Heart left ventricle (tissue), 13 donors: ENCODE measurements at regions not wholly inside any gene's neighbourhood (a gene's known extent, or its start where the extent isn't known, plus 50 kb on each side); places are given as distances from the start of the nearest gene placed in this dataset.

ENCODE experiments used
- POLR2A ChIP-seq, 2 donors: fragments of 450-650 bp; IDR thresholded peaks; one replicate each; pipeline ENCODE4 v1.6.1; 2017; ENCODE audit warnings: antibody characterized with exemption in 2 of 2, mild to moderate bottlenecking in 2 of 2, moderate library complexity in 2 of 2
- TF ChIP-seq, protein P1 (sequence below), 12 donors: fragments of 200-600 bp; sonication (generic) in 4 of 12; IDR thresholded peaks; one replicate each; pipeline versions ENCODE4 v1.5.0 to v1.8.0; 2018 to 2022; ENCODE audit warnings: antibody characterized with exemption in 12 of 12, mild to moderate bottlenecking in 5 of 12
- donor health status: ischemic (EF 13 %, LVEDD 7.1; RV severe dilation, severe dysfunction).
- donor health status: DM: no; HTN: yes; CAD: no.
- donor health status: DM: no; HTN: no; CAD: no.
- donor health status: ischemic (EF 25% LVEDD 6.9; RV normal size, moderate dysfunction).
- donor health status: ischemic (EF 25% LVEDD 5.7; RV mildly dilated, moderate dysfunction).
- donor health status: ischemic (EF 35%, LVEDD 5.7; RV mildly dilated, moderate dysfunction).
- donor health status: nonischemic (EF 11% LVEDD 7.7; RV severe dilation, severe dysfunction).
- donor health status: DM: yes; HTN: yes; CAD: no.
- donor health status: PGD.
- donor health status: ischemic (EF 29% LVEDD 5.4; RV normal size, mild dysfunction).
- donor health status: nonischemic (EF 23%, LVEDD 6.1; RV moderate dilation, normal function).

DNA sequence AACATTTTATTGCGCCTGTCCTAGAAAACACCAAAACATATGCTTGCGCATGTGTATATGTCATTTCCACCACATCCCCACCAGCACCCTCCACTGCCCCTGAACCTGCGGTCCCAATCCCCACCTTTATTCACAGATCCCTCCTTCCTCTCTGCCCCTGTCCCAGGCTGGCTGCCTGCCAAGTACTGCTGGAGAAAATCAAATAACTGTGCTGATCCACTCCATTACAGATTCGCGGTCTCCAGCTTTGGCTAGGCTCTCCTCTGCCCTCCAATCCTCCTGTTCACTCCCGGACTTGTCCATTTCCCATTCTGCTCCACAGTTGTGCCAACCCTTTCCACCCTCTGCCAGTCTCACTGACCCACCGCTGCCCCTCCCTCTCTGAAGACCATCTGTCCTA lies 59.3 kb upstream of the GJB5 start:
- TF ChIP-seq, protein P1, sequence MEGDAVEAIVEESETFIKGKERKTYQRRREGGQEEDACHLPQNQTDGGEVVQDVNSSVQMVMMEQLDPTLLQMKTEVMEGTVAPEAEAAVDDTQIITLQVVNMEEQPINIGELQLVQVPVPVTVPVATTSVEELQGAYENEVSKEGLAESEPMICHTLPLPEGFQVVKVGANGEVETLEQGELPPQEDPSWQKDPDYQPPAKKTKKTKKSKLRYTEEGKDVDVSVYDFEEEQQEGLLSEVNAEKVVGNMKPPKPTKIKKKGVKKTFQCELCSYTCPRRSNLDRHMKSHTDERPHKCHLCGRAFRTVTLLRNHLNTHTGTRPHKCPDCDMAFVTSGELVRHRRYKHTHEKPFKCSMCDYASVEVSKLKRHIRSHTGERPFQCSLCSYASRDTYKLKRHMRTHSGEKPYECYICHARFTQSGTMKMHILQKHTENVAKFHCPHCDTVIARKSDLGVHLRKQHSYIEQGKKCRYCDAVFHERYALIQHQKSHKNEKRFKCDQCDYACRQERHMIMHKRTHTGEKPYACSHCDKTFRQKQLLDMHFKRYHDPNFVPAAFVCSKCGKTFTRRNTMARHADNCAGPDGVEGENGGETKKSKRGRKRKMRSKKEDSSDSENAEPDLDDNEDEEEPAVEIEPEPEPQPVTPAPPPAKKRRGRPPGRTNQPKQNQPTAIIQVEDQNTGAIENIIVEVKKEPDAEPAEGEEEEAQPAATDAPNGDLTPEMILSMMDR (IDR thresholded peaks at IDR 0.05), result no peak
- no peak for TF ChIP-seq POLR2A (IDR thresholded peaks at IDR 0.05)
